Muscle of back (tissue), 3 donors: ENCODE measurements at regions not wholly inside any gene's neighbourhood (a gene's known extent, or its start where the extent isn't known, plus 50 kb on each side); places are given as distances from the start of the nearest gene placed in this dataset.
A peak's percentile ranks its signal among the peaks of the same experiment; 100 is the strongest.
"Not testable (repeated sequence)": the region's sequence is repeated elsewhere in the genome, so short reads cannot be mapped to it uniquely, and the experiment has no call there.

ENCODE experiments used
- DNase-seq, 3 donors: peaks; one replicate each; pipeline versions ENCODE4 v3.0.0 to v3.0.0-alpha.2; 2013

GRCh38 chr12:67837876-67838275, 151.4 kb upstream of the IFNG-AS1 start:
- peak; percentile 46 to 78 (median 70) for DNase-seq

GRCh38 chr12:67842124-67842523, 147.1 kb upstream of the IFNG-AS1 start:
- DNase-seq = no peak

- no peak for DNase-seq
Observed at GRCh38 chr12:67843257-67843656, 146.0 kb upstream of the IFNG-AS1 start.

- DNase-seq = no peak
Observed at GRCh38 chr12:67852701-67853100, 136.5 kb upstream of the IFNG-AS1 start.

DNA sequence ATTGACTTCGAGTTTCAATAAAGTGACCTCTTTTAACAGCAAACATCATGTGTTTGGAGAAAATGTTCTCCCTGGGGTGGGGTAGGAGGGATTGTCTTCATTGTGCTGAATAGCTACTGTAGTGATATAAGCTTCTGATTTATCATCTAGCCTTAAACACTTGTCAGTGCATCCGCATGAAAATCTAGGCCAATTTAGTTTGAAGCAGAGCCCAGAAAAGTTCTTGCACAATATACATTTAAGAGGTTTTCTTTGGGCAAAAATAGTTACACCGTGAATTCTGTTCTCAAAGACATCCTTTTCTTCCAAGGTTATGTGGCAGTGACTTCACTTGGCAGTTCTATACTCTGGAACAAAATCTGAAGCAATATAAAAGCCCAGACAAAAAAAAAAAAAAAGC, 136.0 kb upstream of the IFNG-AS1 start:
- DNase-seq = peak; percentile 59 to 85 (median 67)

DNA sequence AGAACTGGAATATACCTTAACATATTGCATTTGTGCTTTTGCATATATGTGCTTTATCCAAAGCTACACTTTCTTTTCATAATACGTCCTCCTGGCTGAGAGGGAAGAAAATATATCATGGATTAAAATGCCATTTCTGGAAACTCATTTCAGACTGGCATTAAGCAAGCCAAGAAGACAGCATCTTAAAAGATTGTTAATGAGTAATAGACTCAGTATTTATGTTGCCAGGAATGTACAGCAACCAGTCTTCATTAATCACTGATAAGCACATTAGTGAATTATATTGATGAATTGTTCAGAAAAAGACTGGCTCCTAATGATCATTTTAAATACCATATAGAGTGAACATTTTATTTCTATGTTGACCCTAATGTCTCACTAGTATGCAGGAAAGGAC, 134.9 kb upstream of the IFNG-AS1 start:
- DNase-seq = no peak

- no peak for DNase-seq
Observed at GRCh38 chr12:67855103-67855502, 134.1 kb upstream of the IFNG-AS1 start.

- DNase-seq = no peak
Observed at GRCh38 chr12:67871231-67871630, 118.0 kb upstream of the IFNG-AS1 start.

DNA sequence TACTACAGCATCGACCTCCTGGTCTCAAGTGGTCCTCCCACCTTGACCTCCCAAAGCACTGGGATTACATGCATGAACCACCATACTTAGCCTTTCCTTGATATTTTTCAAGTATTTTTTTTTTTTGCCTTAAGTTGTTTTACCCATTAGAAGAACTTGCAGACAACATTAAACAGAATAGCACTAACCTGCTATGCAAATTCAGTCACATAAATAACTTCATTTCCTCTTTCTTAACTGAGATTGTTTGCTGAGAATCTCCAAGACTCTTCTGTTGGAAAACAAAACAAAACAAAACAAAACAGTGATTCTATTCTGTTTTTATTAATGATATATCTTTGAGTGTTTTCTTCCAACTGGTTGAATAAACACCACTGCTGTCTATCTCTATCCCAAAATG, 115.9 kb upstream of the IFNG-AS1 start:
- DNase-seq = no peak

- DNase-seq = no peak
Observed at GRCh38 chr12:67876305-67876915, 112.8 kb upstream of the IFNG-AS1 start.

GRCh38 chr12:67877727-67878126, 111.5 kb upstream of the IFNG-AS1 start:
- DNase-seq = no peak

DNA sequence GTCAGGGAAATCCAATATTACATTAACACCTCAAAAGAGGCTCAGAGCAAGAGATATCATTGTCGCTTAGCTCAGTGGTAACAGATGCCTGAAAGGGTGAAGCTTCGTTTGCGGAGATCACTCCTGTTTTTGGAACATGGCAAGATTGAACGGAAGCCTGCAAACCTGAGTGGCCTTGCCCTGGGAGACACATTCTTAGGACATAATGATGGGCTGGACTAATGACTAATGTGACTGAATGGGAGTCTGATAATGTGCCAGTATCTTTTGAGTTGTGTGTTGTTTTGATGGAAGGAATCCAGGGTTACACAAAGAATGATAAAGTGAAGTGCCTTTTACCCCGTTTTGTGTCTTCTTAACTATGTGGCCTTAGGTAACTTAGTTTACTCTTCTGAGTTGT, 109.3 kb upstream of the IFNG-AS1 start:
- no peak for DNase-seq

DNA sequence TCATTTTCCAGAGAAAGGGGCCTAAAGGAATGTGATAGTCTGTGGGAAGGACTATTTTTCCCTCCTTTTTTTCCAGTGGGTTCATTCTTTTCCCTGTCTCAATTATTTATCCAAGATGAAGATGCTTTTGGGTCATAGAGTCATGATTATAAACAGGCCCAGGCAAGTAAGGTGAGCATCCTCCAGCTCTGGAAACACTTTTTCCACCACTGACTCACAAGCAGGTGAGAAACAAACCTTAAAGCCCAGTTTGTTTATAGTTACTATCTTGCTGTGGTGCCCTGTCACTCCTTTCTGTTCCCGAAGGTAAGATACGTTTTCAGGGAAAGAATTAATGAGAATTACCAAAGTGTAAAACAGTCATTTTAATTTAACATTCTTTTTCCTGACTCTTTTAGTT, 107.7 kb upstream of the IFNG-AS1 start:
- DNase-seq = no peak

DNA sequence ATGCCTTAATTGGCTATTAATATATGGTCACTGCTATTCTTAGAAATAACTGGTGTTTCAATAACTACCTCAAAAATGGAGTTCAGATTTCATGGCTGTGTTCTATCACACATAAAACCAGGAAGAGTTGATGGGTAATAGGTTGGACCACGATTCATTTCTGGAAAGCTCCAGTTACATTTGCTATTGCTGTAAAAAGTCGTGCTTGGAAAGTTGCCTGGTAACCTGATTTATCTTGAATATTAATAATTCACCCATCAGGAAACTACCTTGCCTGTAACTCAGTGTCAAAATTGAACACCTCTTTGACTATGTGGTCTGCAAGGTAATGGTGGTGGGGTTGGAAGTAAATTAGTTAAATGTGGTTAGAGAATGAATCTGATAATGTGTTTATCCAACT, 104.7 kb upstream of the IFNG-AS1 start:
- DNase-seq = peak in 1 of 3 donors; percentile 15

GRCh38 chr12:67885375-67886169, 103.7 kb upstream of the IFNG-AS1 start:
- peak; percentile 34 to 70 (median 67) for DNase-seq

- DNase-seq = no peak
Observed at GRCh38 chr12:67887065-67887464, 102.2 kb upstream of the IFNG-AS1 start.

DNA sequence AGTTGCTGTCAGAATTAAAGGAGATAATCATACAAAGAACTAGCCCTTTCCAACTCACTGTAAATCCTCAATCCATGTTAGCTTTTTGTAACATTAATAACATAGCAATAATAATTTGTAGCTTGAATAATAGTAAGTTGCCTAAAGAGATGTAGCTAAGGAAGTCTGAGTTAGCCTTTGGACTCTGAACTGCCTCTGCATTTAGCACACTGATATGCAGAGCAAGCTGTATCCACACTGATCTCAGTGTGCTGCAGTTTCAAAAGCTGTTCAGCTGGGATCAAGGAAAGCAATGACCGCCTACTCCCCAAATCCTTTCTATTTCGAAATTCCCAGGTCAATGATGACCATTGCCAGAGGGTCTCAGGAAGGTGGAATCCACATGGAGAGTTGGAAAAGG, 99.3 kb upstream of the IFNG-AS1 start:
- no peak for DNase-seq

- DNase-seq = peak in 1 of 3 donors; percentile 11
Observed at GRCh38 chr12:67890726-67891258, 98.5 kb upstream of the IFNG-AS1 start.

DNA sequence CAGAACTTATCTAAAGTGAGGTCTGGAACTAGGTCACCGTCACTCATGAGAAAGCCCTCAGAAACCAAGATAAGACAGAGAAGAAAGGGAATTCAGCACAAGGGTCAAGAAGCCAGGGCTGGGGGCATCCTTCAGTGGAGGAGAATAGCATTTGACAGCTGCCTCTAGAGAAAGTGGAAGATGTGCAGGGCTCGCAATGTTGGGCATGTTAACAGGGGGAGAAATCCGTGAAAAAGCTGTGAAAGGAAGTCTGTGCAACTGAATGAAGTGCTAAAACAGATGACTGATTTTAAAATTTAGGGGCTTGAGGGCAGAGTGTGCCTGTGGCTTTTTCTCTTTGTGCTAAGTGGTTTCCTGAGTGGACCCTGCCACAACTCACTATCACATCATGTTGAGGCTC, 97.7 kb upstream of the IFNG-AS1 start:
- DNase-seq = no peak

DNA sequence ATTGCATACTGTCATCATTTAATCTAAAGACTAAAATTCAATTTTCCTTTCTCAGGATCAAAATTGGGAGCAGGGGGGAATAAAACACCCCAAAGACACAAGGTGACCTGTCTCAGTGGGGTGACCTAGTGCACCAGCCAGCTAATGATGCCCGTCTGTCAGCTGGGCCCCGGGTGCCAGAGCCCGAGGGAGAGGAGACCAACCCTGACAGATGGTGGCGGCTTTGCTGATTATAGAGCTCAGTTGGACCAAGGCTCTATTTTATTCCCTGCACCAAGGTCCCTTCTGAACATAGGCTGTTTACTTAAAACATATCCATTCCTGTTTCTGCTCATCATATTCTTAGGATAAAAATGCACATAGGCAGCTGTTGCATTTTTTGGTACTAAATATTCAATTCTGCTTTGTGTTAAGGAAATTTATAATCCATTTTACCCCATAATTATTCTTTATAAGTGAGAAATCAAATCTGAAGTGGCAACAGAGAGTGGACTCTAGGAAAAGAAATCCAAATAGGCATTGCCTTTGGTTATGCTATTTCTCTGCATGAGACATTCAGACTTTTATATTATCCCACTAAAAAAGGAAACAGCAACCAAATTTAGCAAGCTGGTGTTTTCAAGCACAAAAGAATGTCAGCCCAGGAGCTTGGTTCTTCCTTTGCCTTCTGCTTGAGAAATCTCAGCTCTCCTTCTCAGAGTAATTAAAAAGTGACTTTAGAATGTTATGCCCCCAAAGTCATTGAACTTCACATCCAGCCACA, 96.8 kb upstream of the IFNG-AS1 start:
- peak in 1 of 3 donors; percentile 14 for DNase-seq

DNA sequence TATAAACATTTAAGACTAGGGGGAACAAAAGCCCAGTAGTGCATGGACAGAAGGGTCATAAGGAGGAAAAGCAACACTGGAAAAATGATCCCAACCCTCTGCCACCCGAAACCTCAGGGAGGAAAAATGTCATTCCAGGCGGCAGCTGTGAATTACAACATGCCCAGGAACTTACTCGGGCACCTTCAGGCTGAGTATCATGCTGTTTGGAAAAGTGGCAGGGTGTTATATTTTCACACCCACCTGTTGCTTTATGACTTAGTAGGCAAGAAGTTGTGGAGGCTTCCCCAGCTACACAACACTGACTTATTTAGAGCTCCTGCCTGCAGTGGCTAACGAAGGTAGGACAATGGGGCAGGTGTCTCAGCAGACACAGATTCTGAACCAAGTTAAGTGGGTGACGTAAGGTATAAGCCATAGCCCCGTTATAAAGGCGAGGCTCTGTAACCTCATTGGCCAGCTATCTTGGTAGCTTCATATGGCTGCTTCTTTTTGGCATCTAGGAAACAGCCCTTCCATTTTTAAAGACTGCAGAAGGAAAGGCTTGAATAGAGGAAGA, 96.1 kb upstream of the IFNG-AS1 start:
- peak; percentile 24 to 43 (median 30) for DNase-seq

DNA sequence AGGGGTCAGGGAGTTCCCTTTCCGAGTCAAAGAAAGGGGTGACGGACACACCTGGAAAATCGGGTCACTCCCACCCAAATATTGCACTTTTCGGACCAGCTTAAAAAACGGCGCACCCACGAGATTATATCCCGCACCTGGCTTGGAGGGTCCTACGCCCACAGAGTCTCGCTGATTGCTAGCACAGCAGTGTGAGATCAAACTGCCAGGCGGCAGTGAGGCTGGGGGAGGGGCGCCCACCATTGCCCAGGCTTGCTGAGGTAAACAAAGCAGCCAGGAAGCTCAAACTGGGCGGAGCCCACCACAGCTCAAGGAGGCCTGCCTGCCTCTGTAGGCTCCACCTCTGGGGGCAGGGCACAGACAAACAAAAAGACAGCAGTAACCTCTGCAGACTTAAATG, 88.8 kb upstream of the IFNG-AS1 start:
- not testable (repeated sequence) for DNase-seq
